SK-N-SH (cell line): ENCODE measurements at regions not wholly inside any gene's neighbourhood (a gene's known extent, or its start where the extent isn't known, plus 50 kb on each side); places are given as distances from the start of the nearest gene placed in this dataset.

Experiments used
- EP300 ChIP-seq, 2 experiments: IDR thresholded peaks; 2 replicates each; pipeline versions ENCODE4 v1.4.0 to v1.6.1; 2012; ENCODE audit warnings: borderline replicate concordance in 1 of 2, low read depth in 1 of 2, low read length in 1 of 2
- EZH2phosphoT487 ChIP-seq: fragments of 200-600 bp; sonication (generic); IDR thresholded peaks from 2 replicates; pipeline ENCODE4 v1.6.1; 2017; ENCODE audit warnings: low read depth, mixed run types, mild to moderate bottlenecking, antibody characterized with exemption, moderate library complexity, borderline replicate concordance
- NRF1 ChIP-seq: IDR thresholded peaks from 2 replicates; pipeline ENCODE4 v1.6.1; 2012; ENCODE audit warnings: low read depth, mild to moderate bottlenecking, low read length
- POLR2AphosphoS5 ChIP-seq: IDR thresholded peaks from 2 replicates; pipeline ENCODE4 v1.6.1; 2012; ENCODE audit warnings: low read depth, low read length
- RAD21 ChIP-seq: IDR thresholded peaks from 2 replicates; pipeline ENCODE4 v1.6.1; 2012; ENCODE audit warnings: mild to moderate bottlenecking, low read length
- SMC3 ChIP-seq: IDR thresholded peaks from 2 replicates; pipeline ENCODE4 v1.6.1; 2012; ENCODE audit warnings: low read depth, low read length, improper control_type of control experiment
- TCF12 ChIP-seq: IDR thresholded peaks from 2 replicates; pipeline ENCODE4 v1.4.0; 2012
- USF2 ChIP-seq: fragments of 150-350 bp; IDR thresholded peaks from 2 replicates; pipeline ENCODE4 v1.6.1; 2017; ENCODE audit warnings: antibody characterized with exemption, low read length, low read depth, borderline replicate concordance
- YY1 ChIP-seq: IDR thresholded peaks from 2 replicates; pipeline ENCODE4 v1.4.0; 2012; ENCODE audit warnings: low read depth, mild to moderate bottlenecking
- TF ChIP-seq, protein P1 (sequence below): fragments of 200-600 bp; sonication (generic); IDR thresholded peaks from 2 replicates; pipeline ENCODE4 v1.6.1; 2017; ENCODE audit warnings: antibody characterized with exemption, mild to moderate bottlenecking, moderate library complexity

- TF ChIP-seq, protein P1, sequence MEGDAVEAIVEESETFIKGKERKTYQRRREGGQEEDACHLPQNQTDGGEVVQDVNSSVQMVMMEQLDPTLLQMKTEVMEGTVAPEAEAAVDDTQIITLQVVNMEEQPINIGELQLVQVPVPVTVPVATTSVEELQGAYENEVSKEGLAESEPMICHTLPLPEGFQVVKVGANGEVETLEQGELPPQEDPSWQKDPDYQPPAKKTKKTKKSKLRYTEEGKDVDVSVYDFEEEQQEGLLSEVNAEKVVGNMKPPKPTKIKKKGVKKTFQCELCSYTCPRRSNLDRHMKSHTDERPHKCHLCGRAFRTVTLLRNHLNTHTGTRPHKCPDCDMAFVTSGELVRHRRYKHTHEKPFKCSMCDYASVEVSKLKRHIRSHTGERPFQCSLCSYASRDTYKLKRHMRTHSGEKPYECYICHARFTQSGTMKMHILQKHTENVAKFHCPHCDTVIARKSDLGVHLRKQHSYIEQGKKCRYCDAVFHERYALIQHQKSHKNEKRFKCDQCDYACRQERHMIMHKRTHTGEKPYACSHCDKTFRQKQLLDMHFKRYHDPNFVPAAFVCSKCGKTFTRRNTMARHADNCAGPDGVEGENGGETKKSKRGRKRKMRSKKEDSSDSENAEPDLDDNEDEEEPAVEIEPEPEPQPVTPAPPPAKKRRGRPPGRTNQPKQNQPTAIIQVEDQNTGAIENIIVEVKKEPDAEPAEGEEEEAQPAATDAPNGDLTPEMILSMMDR, result no peak
- TF ChIP-seq SMC3 (no peak), TCF12 (no peak), YY1 (no peak), EZH2phosphoT487 (no peak), EP300 (IDR thresholded peaks at IDR 0.05; ENCODE audit: borderline replicate concordance in 1 of 2, low read depth in 1 of 2, low read length in 1 of 2) (no peak), USF2 (no peak), RAD21 (no peak), POLR2AphosphoS5 (no peak), NRF1 (no peak)
Measured at GRCh38 chr11:126134461-126135155, 71.9 kb upstream of the CDON start.
